ENCODE measurements at regions not wholly inside any gene's neighbourhood (a gene's known extent, or its start where the extent isn't known, plus 50 kb on each side); places are given as distances from the start of the nearest gene placed in this dataset.

- H3K27me3 Mint-ChIP-seq: no peaks in the 10 kb centered on the region
- ATAC-seq: no peak
- no peaks in the 10 kb centered on the region for H3K36me3 Mint-ChIP-seq
- no peaks in the 10 kb centered on the region for H3K9me3 Mint-ChIP-seq
- H3K4me3 Mint-ChIP-seq: no peak overlapping the region
- DNase-seq (ENCODE audit: low spot score): no peak
- H3K4me1 Mint-ChIP-seq (ENCODE audit: low read depth in 2 of 2): peaks cover 60 to 74% of the 10 kb centered on the region in 2 donors
- peak overlapping the region in 1 of 2 donors; percentile 53 for H3K27ac Mint-ChIP-seq
These were observed 109.2 kb upstream of the MGAT5 start for GRCh38 chr2:134144651-134145050.

- no peak for ATAC-seq
- peak overlapping the region in 1 of 2 donors; percentile 53 for H3K27ac Mint-ChIP-seq
- no peaks in the 10 kb centered on the region for H3K36me3 Mint-ChIP-seq
- no peaks in the 10 kb centered on the region for H3K27me3 Mint-ChIP-seq
- no peak overlapping the region for H3K4me3 Mint-ChIP-seq
- no peaks in the 10 kb centered on the region for H3K9me3 Mint-ChIP-seq
- DNase-seq (ENCODE audit: low spot score): no peak
- H3K4me1 Mint-ChIP-seq (ENCODE audit: low read depth in 2 of 2): peaks cover 54 to 78% of the 10 kb centered on the region in 2 donors
These were observed 108.4 kb upstream of the MGAT5 start for GRCh38 chr2:134145519-134145918.

GRCh38 chr2:134146161-134146560 lies 107.7 kb upstream of the MGAT5 start:
- ATAC-seq (no peak), DNase-seq (ENCODE audit: low spot score) (no peak)
- Mint-ChIP-seq H3K27ac (peak overlapping the region in 1 of 2 donors; percentile 53), H3K9me3 (no peaks in the 10 kb centered on the region), H3K36me3 (no peaks in the 10 kb centered on the region), H3K27me3 (no peaks in the 10 kb centered on the region), H3K4me3 (no peak overlapping the region), H3K4me1 (ENCODE audit: low read depth in 2 of 2) (peaks cover 48 to 72% of the 10 kb centered on the region in 2 donors)

- Mint-ChIP-seq H3K27me3 (no peaks in the 10 kb centered on the region), H3K4me3 (no peak overlapping the region), H3K9me3 (no peaks in the 10 kb centered on the region), H3K27ac (no peak overlapping the region), H3K36me3 (no peaks in the 10 kb centered on the region), H3K4me1 (ENCODE audit: low read depth in 2 of 2) (peaks cover 43 to 68% of the 10 kb centered on the region in 2 donors)
- no peak for DNase-seq (ENCODE audit: low spot score)
- ATAC-seq: no peak
These were observed 107.3 kb upstream of the MGAT5 start for GRCh38 chr2:134146620-134147019.

- no peak for DNase-seq (ENCODE audit: low spot score)
- Mint-ChIP-seq H3K27ac (peak overlapping the region in 1 of 2 donors; percentile 76), H3K4me1 (ENCODE audit: low read depth in 2 of 2) (peaks cover 28 to 57% of the 10 kb centered on the region in 2 donors), H3K4me3 (no peak overlapping the region), H3K27me3 (no peaks in the 10 kb centered on the region), H3K36me3 (no peaks in the 10 kb centered on the region), H3K9me3 (no peaks in the 10 kb centered on the region)
- ATAC-seq: peak in 1 of 2 donors; percentile 68
These were observed 105.7 kb upstream of the MGAT5 start for GRCh38 chr2:134148172-134148571.

GRCh38 chr2:134148843-134149472 lies 104.9 kb upstream of the MGAT5 start:
- no peaks in the 10 kb centered on the region for H3K9me3 Mint-ChIP-seq
- no peaks in the 10 kb centered on the region for H3K36me3 Mint-ChIP-seq
- no peak for ATAC-seq
- no peak for DNase-seq (ENCODE audit: low spot score)
- peaks cover 20 to 49% of the 10 kb centered on the region in 2 donors for H3K4me1 Mint-ChIP-seq (ENCODE audit: low read depth in 2 of 2)
- H3K27ac Mint-ChIP-seq: no peak overlapping the region
- H3K27me3 Mint-ChIP-seq: no peaks in the 10 kb centered on the region
- H3K4me3 Mint-ChIP-seq: no peak overlapping the region

- no peaks in the 10 kb centered on the region for H3K9me3 Mint-ChIP-seq
- ATAC-seq: no peak
These were observed 104.0 kb upstream of the MGAT5 start for GRCh38 chr2:134149904-134150303.

GRCh38 chr2:134150760-134151159 lies 103.1 kb upstream of the MGAT5 start:
- H3K27ac Mint-ChIP-seq: no peak overlapping the region
- H3K36me3 Mint-ChIP-seq: no peaks in the 10 kb centered on the region
- no peaks in the 10 kb centered on the region for H3K27me3 Mint-ChIP-seq
- H3K9me3 Mint-ChIP-seq: no peaks in the 10 kb centered on the region
- peaks cover 26 to 46% of the 10 kb centered on the region in 2 donors for H3K4me1 Mint-ChIP-seq (ENCODE audit: low read depth in 2 of 2)
- ATAC-seq (no peak), DNase-seq (ENCODE audit: low spot score) (no peak)
- no peak overlapping the region for H3K4me3 Mint-ChIP-seq

More at GRCh38 chr2:134149904-134150303, 104.0 kb upstream of the MGAT5 start:
- Mint-ChIP-seq H3K27me3 (no peaks in the 10 kb centered on the region), H3K36me3 (no peaks in the 10 kb centered on the region), H3K27ac (peak overlapping the region in 1 of 2 donors; percentile 62), H3K4me1 (ENCODE audit: low read depth in 2 of 2) (peaks cover 24 to 49% of the 10 kb centered on the region in 2 donors), H3K4me3 (no peak overlapping the region)
- no peak for DNase-seq (ENCODE audit: low spot score)

GRCh38 chr2:134152045-134153010 lies 101.5 kb upstream of the MGAT5 start:
- Mint-ChIP-seq H3K36me3 (no peaks in the 10 kb centered on the region), H3K4me1 (ENCODE audit: low read depth in 2 of 2) (peaks cover 30 to 46% of the 10 kb centered on the region in 2 donors), H3K9me3 (no peaks in the 10 kb centered on the region), H3K4me3 (no peak overlapping the region), H3K27ac (no peak overlapping the region), H3K27me3 (no peaks in the 10 kb centered on the region)
- DNase-seq (ENCODE audit: low spot score) (no peak), ATAC-seq (no peak)

- Mint-ChIP-seq H3K27ac (no peak overlapping the region), H3K36me3 (no peaks in the 10 kb centered on the region), H3K27me3 (no peaks in the 10 kb centered on the region), H3K9me3 (no peaks in the 10 kb centered on the region), H3K4me3 (no peak overlapping the region), H3K4me1 (ENCODE audit: low read depth in 2 of 2) (peaks cover 26 to 45% of the 10 kb centered on the region in 2 donors)
- no peak for ATAC-seq
- DNase-seq (ENCODE audit: low spot score): no peak
These were observed 100.5 kb upstream of the MGAT5 start for GRCh38 chr2:134153294-134153880.

- ATAC-seq: no peak
- Mint-ChIP-seq H3K36me3 (no peaks in the 10 kb centered on the region), H3K27me3 (no peaks in the 10 kb centered on the region), H3K9me3 (no peaks in the 10 kb centered on the region), H3K4me3 (no peak overlapping the region), H3K27ac (no peak overlapping the region), H3K4me1 (ENCODE audit: low read depth in 2 of 2) (peaks cover 24 to 48% of the 10 kb centered on the region in 2 donors)
- DNase-seq (ENCODE audit: low spot score): no peak
These were observed 99.6 kb upstream of the MGAT5 start for GRCh38 chr2:134154246-134154645.

- no peak overlapping the region for H3K4me3 Mint-ChIP-seq
- no peaks in the 10 kb centered on the region for H3K27me3 Mint-ChIP-seq
- no peak overlapping the region for H3K27ac Mint-ChIP-seq
- no peaks in the 10 kb centered on the region for H3K36me3 Mint-ChIP-seq
- ATAC-seq: no peak
- no peaks in the 10 kb centered on the region for H3K9me3 Mint-ChIP-seq
- no peak for DNase-seq (ENCODE audit: low spot score)
- H3K4me1 Mint-ChIP-seq (ENCODE audit: low read depth in 2 of 2): peaks cover 18 to 40% of the 10 kb centered on the region in 2 donors
These were observed 98.7 kb upstream of the MGAT5 start for GRCh38 chr2:134155134-134155533.

GRCh38 chr2:134158295-134158694 lies 95.6 kb upstream of the MGAT5 start:
- peaks cover 46 to 61% of the 10 kb centered on the region in 2 donors for H3K4me1 Mint-ChIP-seq (ENCODE audit: low read depth in 2 of 2)
- no peak for ATAC-seq
- H3K4me3 Mint-ChIP-seq: no peak overlapping the region
- H3K27me3 Mint-ChIP-seq: no peaks in the 10 kb centered on the region
- H3K9me3 Mint-ChIP-seq: no peaks in the 10 kb centered on the region
- no peak overlapping the region for H3K27ac Mint-ChIP-seq
- no peak for DNase-seq (ENCODE audit: low spot score)
- no peaks in the 10 kb centered on the region for H3K36me3 Mint-ChIP-seq

GRCh38 chr2:134161170-134161547 lies 92.7 kb upstream of the MGAT5 start:
- DNase-seq (ENCODE audit: low spot score) (no peak), ATAC-seq (no peak)
- no peaks in the 10 kb centered on the region for H3K9me3 Mint-ChIP-seq
- peak overlapping the region in 1 of 2 donors; percentile 78 for H3K27ac Mint-ChIP-seq
- no peak overlapping the region for H3K4me3 Mint-ChIP-seq
- H3K4me1 Mint-ChIP-seq (ENCODE audit: low read depth in 2 of 2): peaks cover 55 to 73% of the 10 kb centered on the region in 2 donors
- H3K27me3 Mint-ChIP-seq: no peaks in the 10 kb centered on the region
- H3K36me3 Mint-ChIP-seq: no peaks in the 10 kb centered on the region
